ENCODE measurements at regions not wholly inside any gene's neighbourhood (a gene's known extent, or its start where the extent isn't known, plus 50 kb on each side); places are given as distances from the start of the nearest gene placed in this dataset.

DNA sequence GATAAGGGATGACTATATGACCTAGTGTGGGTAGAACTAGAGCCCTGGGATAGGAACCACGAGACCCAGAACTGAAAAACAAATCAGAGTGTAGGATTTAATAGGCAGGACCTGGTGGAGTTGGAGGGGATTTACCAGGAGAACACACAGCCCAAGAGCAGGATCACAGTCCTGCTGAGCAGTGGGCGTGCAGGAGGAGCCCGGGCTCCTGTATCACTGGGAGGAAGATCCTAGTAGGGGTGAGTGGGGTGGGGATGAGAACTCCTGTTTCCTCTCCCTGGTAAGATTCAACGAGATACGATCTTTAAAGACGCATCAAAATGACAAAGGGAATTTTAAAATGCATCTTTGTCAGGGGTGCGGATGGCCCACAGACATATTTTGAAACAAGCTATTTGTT, 220.1 kb downstream of the GALC start:
- no peak overlapping the region for H3K4me3 Mint-ChIP-seq
- no peak overlapping the region for H2AFZ ChIP-seq (replicated peaks)

GRCh38 chr14:87767567-87767901, 225.4 kb downstream of the GALC start:
- H4K20me1 ChIP-seq (ENCODE audit: low read depth) = no peaks in the 10 kb centered on the region
- H3K27me3 ChIP-seq = no peaks in the 10 kb centered on the region
- Mint-ChIP-seq H3K27ac (no peak overlapping the region), H3K27me3 (ENCODE audit: insufficient read depth, low read depth) (no peaks in the 10 kb centered on the region), H3K9me3 (peaks cover 8% of the 10 kb centered on the region), H3K36me3 (no peaks in the 10 kb centered on the region), H3K4me3 (no peak overlapping the region), H3K4me1 (no peaks in the 10 kb centered on the region)
- no peak overlapping the region for H3K27ac ChIP-seq
- H3K9ac ChIP-seq = no peak overlapping the region
- no peaks in the 10 kb centered on the region for H3K36me3 ChIP-seq
- DNase-seq (ENCODE audit: low spot score) = no peak
- TF ChIP-seq EZH2phosphoT487 (IDR thresholded peaks at IDR 0.05) (no peak), EZH2 (IDR thresholded peaks at IDR 0.05) (no peak), CTCF (IDR thresholded peaks at IDR 0.05) (no peak)
- H3K4me3 ChIP-seq = no peak overlapping the region
- no peak overlapping the region for H2AFZ ChIP-seq (replicated peaks)
- H3K4me1 ChIP-seq = no peaks in the 10 kb centered on the region
- H3F3A ChIP-seq (ENCODE audit: low read depth) = no peaks in the 10 kb centered on the region
- H3K79me2 ChIP-seq (ENCODE audit: low read depth) = no peaks in the 10 kb centered on the region
- H3K9me3 ChIP-seq (ENCODE audit: low read depth) = no peaks in the 10 kb centered on the region
- no peak overlapping the region for H3K4me2 ChIP-seq

More for the DNA sequence above, 220.1 kb downstream of the GALC start:
- peaks cover 11% of the 10 kb centered on the region for H3K4me1 ChIP-seq
- Mint-ChIP-seq H3K9me3 (peaks cover 8% of the 10 kb centered on the region), H3K36me3 (no peaks in the 10 kb centered on the region), H3K27me3 (ENCODE audit: insufficient read depth, low read depth) (no peaks in the 10 kb centered on the region), H3K4me1 (no peaks in the 10 kb centered on the region), H3K27ac (no peak overlapping the region)
- TF ChIP-seq EZH2 (IDR thresholded peaks at IDR 0.05) = no peak
- no peak for TF ChIP-seq EZH2phosphoT487 (IDR thresholded peaks at IDR 0.05)
- TF ChIP-seq CTCF (IDR thresholded peaks at IDR 0.05) = no peak
- no peaks in the 10 kb centered on the region for H4K20me1 ChIP-seq (ENCODE audit: low read depth)
- H3K27ac ChIP-seq = no peak overlapping the region
- no peak overlapping the region for H3K9ac ChIP-seq
- no peaks in the 10 kb centered on the region for H3K27me3 ChIP-seq
- no peak overlapping the region for H3K4me3 ChIP-seq
- peaks cover 14% of the 10 kb centered on the region for H3F3A ChIP-seq (ENCODE audit: low read depth)
- no peak for DNase-seq (ENCODE audit: low spot score)
- H3K79me2 ChIP-seq (ENCODE audit: low read depth) = no peaks in the 10 kb centered on the region
- H3K9me3 ChIP-seq (ENCODE audit: low read depth) = no peaks in the 10 kb centered on the region
- no peak overlapping the region for H3K4me2 ChIP-seq
- no peaks in the 10 kb centered on the region for H3K36me3 ChIP-seq

GRCh38 chr14:87758876-87759275, 234.1 kb downstream of the GALC start:
- H3K27ac Mint-ChIP-seq = no peak overlapping the region
- H3K4me1 Mint-ChIP-seq = no peaks in the 10 kb centered on the region
- TF ChIP-seq CTCF (IDR thresholded peaks at IDR 0.05) = no peak
- TF ChIP-seq EZH2 (IDR thresholded peaks at IDR 0.05) = no peak
- TF ChIP-seq EZH2phosphoT487 (IDR thresholded peaks at IDR 0.05) = no peak
- no peak for DNase-seq (ENCODE audit: low spot score)
- peaks cover 3% of the 10 kb centered on the region for H3K9me3 Mint-ChIP-seq
- H3K27me3 Mint-ChIP-seq (ENCODE audit: insufficient read depth, low read depth) = no peaks in the 10 kb centered on the region
- Histone ChIP-seq H3K4me2 (no peak overlapping the region), H4K20me1 (ENCODE audit: low read depth) (no peaks in the 10 kb centered on the region), H3K79me2 (ENCODE audit: low read depth) (no peaks in the 10 kb centered on the region), H3F3A (ENCODE audit: low read depth) (no peaks in the 10 kb centered on the region), H2AFZ (replicated peaks) (no peak overlapping the region), H3K27me3 (no peaks in the 10 kb centered on the region), H3K4me3 (no peak overlapping the region), H3K9ac (no peak overlapping the region), H3K9me3 (ENCODE audit: low read depth) (no peaks in the 10 kb centered on the region), H3K27ac (no peak overlapping the region), H3K4me1 (no peaks in the 10 kb centered on the region), H3K36me3 (no peaks in the 10 kb centered on the region)
- H3K36me3 Mint-ChIP-seq = no peaks in the 10 kb centered on the region
- no peak overlapping the region for H3K4me3 Mint-ChIP-seq

GRCh38 chr14:87756661-87757060, 236.3 kb downstream of the GALC start:
- Histone ChIP-seq H3K27me3 (no peaks in the 10 kb centered on the region), H3K27ac (no peak overlapping the region), H3K9ac (no peak overlapping the region), H4K20me1 (ENCODE audit: low read depth) (no peaks in the 10 kb centered on the region), H2AFZ (replicated peaks) (no peak overlapping the region), H3K9me3 (ENCODE audit: low read depth) (no peaks in the 10 kb centered on the region), H3K79me2 (ENCODE audit: low read depth) (no peaks in the 10 kb centered on the region), H3F3A (ENCODE audit: low read depth) (no peaks in the 10 kb centered on the region), H3K4me1 (no peaks in the 10 kb centered on the region), H3K36me3 (no peaks in the 10 kb centered on the region), H3K4me3 (no peak overlapping the region), H3K4me2 (no peak overlapping the region)
- H3K9me3 Mint-ChIP-seq = no peaks in the 10 kb centered on the region
- H3K27ac Mint-ChIP-seq = no peak overlapping the region
- TF ChIP-seq EZH2 (IDR thresholded peaks at IDR 0.05) (no peak), CTCF (IDR thresholded peaks at IDR 0.05) (no peak), EZH2phosphoT487 (IDR thresholded peaks at IDR 0.05) (no peak)
- no peaks in the 10 kb centered on the region for H3K36me3 Mint-ChIP-seq
- H3K4me1 Mint-ChIP-seq = no peaks in the 10 kb centered on the region
- H3K4me3 Mint-ChIP-seq = no peak overlapping the region
- H3K27me3 Mint-ChIP-seq (ENCODE audit: insufficient read depth, low read depth) = no peaks in the 10 kb centered on the region
- no peak for DNase-seq (ENCODE audit: low spot score)

Measured in neural progenitor cell (in vitro differentiated cells).